ENCODE measurements at regions not wholly inside any gene's neighbourhood (a gene's known extent, or its start where the extent isn't known, plus 50 kb on each side); places are given as distances from the start of the nearest gene placed in this dataset.

DNA sequence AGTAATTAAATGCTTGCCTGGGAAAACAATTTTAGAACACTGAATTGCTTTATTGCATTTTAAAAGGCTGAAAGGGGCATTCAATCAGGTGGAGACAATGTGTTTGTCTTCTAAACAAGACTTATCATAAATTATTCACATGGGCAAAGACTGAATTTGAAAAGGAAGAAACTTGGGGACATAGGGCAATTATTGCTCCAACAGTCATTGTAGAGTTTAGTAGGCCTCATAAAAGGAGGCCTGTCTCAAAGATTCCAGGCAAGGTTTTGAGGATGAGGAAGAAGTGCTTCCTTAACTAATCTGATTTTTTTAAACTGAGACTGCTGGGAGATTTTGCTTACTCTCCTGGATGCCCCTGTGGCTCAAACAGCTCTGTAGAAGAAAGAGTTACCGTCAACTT lies 174.4 kb upstream of the RPS6KA3 start:
- TF ChIP-seq, protein P1, sequence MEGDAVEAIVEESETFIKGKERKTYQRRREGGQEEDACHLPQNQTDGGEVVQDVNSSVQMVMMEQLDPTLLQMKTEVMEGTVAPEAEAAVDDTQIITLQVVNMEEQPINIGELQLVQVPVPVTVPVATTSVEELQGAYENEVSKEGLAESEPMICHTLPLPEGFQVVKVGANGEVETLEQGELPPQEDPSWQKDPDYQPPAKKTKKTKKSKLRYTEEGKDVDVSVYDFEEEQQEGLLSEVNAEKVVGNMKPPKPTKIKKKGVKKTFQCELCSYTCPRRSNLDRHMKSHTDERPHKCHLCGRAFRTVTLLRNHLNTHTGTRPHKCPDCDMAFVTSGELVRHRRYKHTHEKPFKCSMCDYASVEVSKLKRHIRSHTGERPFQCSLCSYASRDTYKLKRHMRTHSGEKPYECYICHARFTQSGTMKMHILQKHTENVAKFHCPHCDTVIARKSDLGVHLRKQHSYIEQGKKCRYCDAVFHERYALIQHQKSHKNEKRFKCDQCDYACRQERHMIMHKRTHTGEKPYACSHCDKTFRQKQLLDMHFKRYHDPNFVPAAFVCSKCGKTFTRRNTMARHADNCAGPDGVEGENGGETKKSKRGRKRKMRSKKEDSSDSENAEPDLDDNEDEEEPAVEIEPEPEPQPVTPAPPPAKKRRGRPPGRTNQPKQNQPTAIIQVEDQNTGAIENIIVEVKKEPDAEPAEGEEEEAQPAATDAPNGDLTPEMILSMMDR (IDR thresholded peaks at IDR 0.05; ENCODE audit: insufficient read depth, low read length, poor library complexity, severe bottlenecking), result no peak

DNA sequence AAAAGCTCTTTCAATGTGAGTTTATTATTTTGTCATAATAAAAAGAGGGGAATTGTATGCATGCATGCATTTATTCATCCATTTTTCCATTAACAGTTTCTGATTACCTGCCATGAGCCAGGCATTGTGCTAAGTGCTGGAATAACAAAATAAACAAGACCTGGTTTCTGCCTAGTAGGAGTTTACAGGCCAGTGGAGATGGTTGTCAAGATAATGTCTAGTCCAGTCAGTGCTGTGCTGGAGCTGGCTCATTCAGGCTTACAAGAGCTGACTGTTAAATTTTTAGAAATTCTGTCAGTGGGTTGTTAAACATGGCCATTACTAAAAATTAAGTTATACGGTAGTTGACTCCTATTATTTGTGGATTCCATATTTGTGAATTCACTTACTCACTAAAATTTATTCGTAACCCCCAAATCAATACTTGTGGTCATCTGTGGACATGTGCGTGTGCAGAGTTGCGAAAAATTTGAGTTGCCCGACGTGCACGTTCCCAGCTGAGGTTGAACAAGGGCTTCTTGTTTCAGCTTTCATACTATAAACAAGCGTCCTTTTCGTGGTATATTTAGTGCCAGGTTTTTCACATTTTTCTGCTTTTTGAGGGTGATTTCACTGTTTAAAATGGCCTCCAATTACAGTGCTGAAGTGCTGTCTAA lies 172.3 kb upstream of the RPS6KA3 start:
- H3K4me3 ChIP-seq (replicated peaks; ENCODE audit: low read depth, low read length), result no peak overlapping the region
- DNase-seq (ENCODE audit: extremely low read depth, insufficient read length), result no peak
- H3K27me3 ChIP-seq (replicated peaks; ENCODE audit: control insufficient read depth, insufficient read depth, low read length), result no peaks in the 10 kb centered on the region
- no peaks in the 10 kb centered on the region for H3K36me3 ChIP-seq (ENCODE audit: control insufficient read depth, insufficient read depth, low read length)
- TF ChIP-seq, protein P1 (IDR thresholded peaks at IDR 0.05; ENCODE audit: insufficient read depth, low read length, poor library complexity, severe bottlenecking), result no peak

More for the DNA sequence above, 174.4 kb upstream of the RPS6KA3 start:
- no peak for DNase-seq (ENCODE audit: extremely low read depth, insufficient read length)
- Histone ChIP-seq H3K36me3 (ENCODE audit: control insufficient read depth, insufficient read depth, low read length) (no peaks in the 10 kb centered on the region), H3K27me3 (replicated peaks; ENCODE audit: control insufficient read depth, insufficient read depth, low read length) (no peaks in the 10 kb centered on the region), H3K4me3 (replicated peaks; ENCODE audit: low read depth, low read length) (no peak overlapping the region)

DNA sequence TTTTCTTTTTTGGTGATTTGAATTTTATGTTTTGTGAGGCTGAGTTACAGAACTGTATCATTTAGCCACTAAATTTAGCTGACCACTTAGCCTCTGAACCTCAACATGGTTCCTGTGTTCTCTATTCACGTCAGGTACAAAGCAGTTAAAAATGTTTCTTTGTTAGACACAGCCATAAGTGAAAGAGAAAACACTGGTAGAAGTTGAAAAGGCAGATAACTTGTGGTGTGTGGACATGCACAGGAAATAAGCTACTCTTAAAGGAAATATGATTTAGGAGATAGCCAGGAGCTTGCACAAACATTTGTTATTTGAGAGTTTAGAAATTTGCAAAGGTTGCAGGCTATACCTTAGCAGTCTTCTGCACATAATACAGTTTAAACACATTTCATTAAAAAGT lies 171.0 kb upstream of the RPS6KA3 start:
- TF ChIP-seq, protein P1 (IDR thresholded peaks at IDR 0.05; ENCODE audit: insufficient read depth, low read length, poor library complexity, severe bottlenecking), result no peak
- H3K4me3 ChIP-seq (replicated peaks; ENCODE audit: low read depth, low read length), result no peak overlapping the region

DNA sequence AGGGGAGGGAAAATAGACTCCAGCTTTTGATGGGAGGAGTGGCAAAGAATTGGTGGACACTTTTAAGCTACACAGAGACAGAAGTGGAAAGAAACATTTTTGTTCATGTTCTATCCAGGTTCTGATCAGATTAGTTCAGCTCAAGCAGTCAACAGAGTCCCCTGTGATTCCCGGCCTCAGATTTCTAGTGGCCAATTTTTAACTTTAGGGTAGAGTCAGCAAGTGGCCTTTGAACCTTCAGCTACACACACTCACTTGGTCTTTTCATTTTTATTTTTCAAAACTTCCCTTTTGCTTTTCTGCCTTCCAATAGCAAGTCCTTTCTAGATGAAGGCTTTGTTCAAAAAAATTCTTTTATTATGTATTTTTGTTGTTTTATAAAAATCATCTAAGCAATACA lies 169.2 kb upstream of the RPS6KA3 start:
- Histone ChIP-seq H3K27me3 (replicated peaks; ENCODE audit: control insufficient read depth, insufficient read depth, low read length) (no peaks in the 10 kb centered on the region), H3K4me3 (replicated peaks; ENCODE audit: low read depth, low read length) (no peak overlapping the region), H3K36me3 (ENCODE audit: control insufficient read depth, insufficient read depth, low read length) (no peaks in the 10 kb centered on the region)
- TF ChIP-seq, protein P1 (IDR thresholded peaks at IDR 0.05; ENCODE audit: insufficient read depth, low read length, poor library complexity, severe bottlenecking), result no peak
- DNase-seq (ENCODE audit: extremely low read depth, insufficient read length), result no peak

More for the DNA sequence above, 171.0 kb upstream of the RPS6KA3 start:
- Histone ChIP-seq H3K27me3 (replicated peaks; ENCODE audit: control insufficient read depth, insufficient read depth, low read length) (no peaks in the 10 kb centered on the region), H3K36me3 (ENCODE audit: control insufficient read depth, insufficient read depth, low read length) (no peaks in the 10 kb centered on the region)
- peak; percentile 12 for DNase-seq (ENCODE audit: extremely low read depth, insufficient read length)

DNA sequence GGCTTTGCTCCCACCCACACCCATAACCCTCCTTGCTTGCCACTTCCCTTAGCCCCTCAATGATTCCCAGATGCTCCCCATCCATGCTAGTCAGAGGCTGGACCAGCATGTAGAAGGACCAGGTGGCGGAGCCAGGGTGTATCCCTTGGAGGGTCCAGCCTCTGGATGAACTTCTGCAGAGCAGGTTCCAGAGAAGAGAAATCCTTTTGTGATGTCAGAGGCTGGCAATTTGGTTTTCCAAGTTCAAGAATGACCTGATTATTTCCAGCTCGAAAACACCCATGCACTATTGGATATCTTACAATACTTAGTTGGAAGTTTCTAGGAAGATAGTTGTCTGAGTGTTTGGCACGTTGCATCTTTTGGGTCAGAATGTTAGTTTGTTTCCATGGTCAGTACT lies 168.3 kb upstream of the RPS6KA3 start:
- TF ChIP-seq, protein P1 (IDR thresholded peaks at IDR 0.05; ENCODE audit: insufficient read depth, low read length, poor library complexity, severe bottlenecking), result no peak
- Histone ChIP-seq H3K27me3 (replicated peaks; ENCODE audit: control insufficient read depth, insufficient read depth, low read length) (no peaks in the 10 kb centered on the region), H3K4me3 (replicated peaks; ENCODE audit: low read depth, low read length) (no peak overlapping the region), H3K36me3 (ENCODE audit: control insufficient read depth, insufficient read depth, low read length) (no peaks in the 10 kb centered on the region)
- no peak for DNase-seq (ENCODE audit: extremely low read depth, insufficient read length)

DNA sequence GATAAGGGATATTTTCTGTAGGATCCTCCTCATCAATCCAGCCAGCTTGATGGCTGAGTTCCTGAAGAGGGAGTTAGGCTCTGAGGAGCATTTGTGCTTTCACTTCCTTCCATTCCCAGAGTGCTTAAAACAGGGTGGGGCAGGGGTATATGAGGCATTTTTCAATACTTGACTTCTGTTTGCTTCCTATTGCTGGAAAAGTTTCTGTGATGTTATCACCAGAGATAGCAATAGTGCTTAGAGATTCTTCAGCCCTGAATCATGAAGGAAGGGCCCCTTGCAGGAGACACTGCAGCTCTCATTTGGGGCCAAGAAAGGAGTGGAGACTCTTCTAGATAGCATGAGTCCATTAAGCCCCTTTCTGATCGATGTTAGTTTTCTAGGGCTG lies 166.7 kb upstream of the RPS6KA3 start:
- H3K36me3 ChIP-seq (ENCODE audit: control insufficient read depth, insufficient read depth, low read length), result no peaks in the 10 kb centered on the region
- no peaks in the 10 kb centered on the region for H3K27me3 ChIP-seq (replicated peaks; ENCODE audit: control insufficient read depth, insufficient read depth, low read length)
- no peak overlapping the region for H3K4me3 ChIP-seq (replicated peaks; ENCODE audit: low read depth, low read length)
- DNase-seq (ENCODE audit: extremely low read depth, insufficient read length), result no peak
- TF ChIP-seq, protein P1 (IDR thresholded peaks at IDR 0.05; ENCODE audit: insufficient read depth, low read length, poor library complexity, severe bottlenecking), result no peak
